Liver (tissue), 8 donors: ENCODE measurements at regions not wholly inside any gene's neighbourhood (a gene's known extent, or its start where the extent isn't known, plus 50 kb on each side); places are given as distances from the start of the nearest gene placed in this dataset.

ENCODE experiments used
- DNase-seq: peaks from one replicate; pipeline ENCODE4 v3.0.0-alpha.2; 2017; ENCODE audit warnings: low spot score
- H3K27ac ChIP-seq, 2 donors: one replicate each; pipeline ENCODE4 v1.7.0; 2013; ENCODE audit warnings: inconsistent platforms in 2 of 2, low read length in 2 of 2, control low read depth in 1 of 2, low read depth in 1 of 2, mild to moderate bottlenecking in 1 of 2
- H3K27me3 ChIP-seq, 4 donors: one replicate each; pipeline versions ENCODE4 v1.6.1 to v1.7.0; 2013; ENCODE audit warnings: low read length in 3 of 4, inconsistent platforms in 1 of 4, mild to moderate bottlenecking in 1 of 4, moderate library complexity in 1 of 4; ENCODE audit not compliant: control insufficient read depth in 4 of 4, insufficient read depth in 4 of 4
- H3K36me3 ChIP-seq, 4 donors: one replicate each; pipeline versions ENCODE4 v1.6.1 to v1.7.0; 2013; ENCODE audit warnings: low read length in 3 of 4, mild to moderate bottlenecking in 3 of 4, low read depth in 1 of 4, moderate library complexity in 1 of 4; ENCODE audit not compliant: control insufficient read depth in 4 of 4, insufficient read depth in 3 of 4
- H3K4me1 ChIP-seq, 4 donors: one replicate each; pipeline versions ENCODE4 v1.6.1 to v1.7.0; 2013; ENCODE audit warnings: low read length in 3 of 4, mild to moderate bottlenecking in 3 of 4, moderate library complexity in 1 of 4; ENCODE audit not compliant: control insufficient read depth in 4 of 4, insufficient read depth in 4 of 4
- H3K4me3 ChIP-seq, 3 donors: one replicate each; pipeline versions ENCODE4 v1.6.1 to v1.7.0; 2013; ENCODE audit warnings: low read length in 3 of 3, control low read depth in 1 of 3, low read depth in 1 of 3, mild to moderate bottlenecking in 1 of 3
- H3K9ac ChIP-seq, 2 donors: one replicate each; pipeline ENCODE4 v1.7.0; 2013; ENCODE audit warnings: low read length in 2 of 2, mild to moderate bottlenecking in 2 of 2, moderate library complexity in 2 of 2, control low read depth in 1 of 2, low read depth in 1 of 2
- H3K9me3 ChIP-seq, 4 donors: one replicate each; pipeline versions ENCODE4 v1.6.1 to v1.7.0; 2013; ENCODE audit warnings: low read length in 3 of 4; ENCODE audit not compliant: control insufficient read depth in 4 of 4
- EGR1 ChIP-seq, 2 donors: IDR thresholded peaks; 2 replicates each; pipeline ENCODE4 v1.6.1; 2016 to 2018; ENCODE audit warnings: antibody characterized with exemption in 2 of 2, low read depth in 2 of 2
- FOXA1 ChIP-seq: IDR thresholded peaks from 2 replicates; pipeline ENCODE4 v1.6.1; 2016; ENCODE audit warnings: antibody characterized with exemption
- FOXA2 ChIP-seq: IDR thresholded peaks from 2 replicates; pipeline ENCODE4 v1.6.1; 2016; ENCODE audit warnings: antibody characterized with exemption
- GABPA ChIP-seq, 2 donors: IDR thresholded peaks in 1 of 2; conservative IDR thresholded peaks in 1 of 2; 2 replicates each; pipeline ENCODE4 v1.6.1; 2016; ENCODE audit warnings: antibody characterized with exemption in 2 of 2, mild to moderate bottlenecking in 1 of 2, moderate library complexity in 1 of 2
- HNF4G ChIP-seq: IDR thresholded peaks from 2 replicates; pipeline ENCODE4 v1.6.1; 2016; ENCODE audit warnings: antibody characterized with exemption
- NR2F2 ChIP-seq: IDR thresholded peaks from 2 replicates; pipeline ENCODE4 v1.6.1; 2016; ENCODE audit warnings: antibody characterized with exemption
- RAD21 ChIP-seq, 2 donors: IDR thresholded peaks; 2 replicates each; pipeline ENCODE4 v1.6.1; 2016; ENCODE audit warnings: antibody characterized with exemption in 2 of 2, mild to moderate bottlenecking in 2 of 2
- TAF1 ChIP-seq: conservative IDR thresholded peaks from 2 replicates; pipeline ENCODE4 v1.6.1; 2016; ENCODE audit warnings: antibody characterized with exemption, mild to moderate bottlenecking
- YY1 ChIP-seq: IDR thresholded peaks from 2 replicates; pipeline ENCODE4 v1.6.1; 2016; ENCODE audit warnings: antibody characterized with exemption, mild to moderate bottlenecking
- WGBS: extraction: QIAGEN DNeasy Blood & Tissue Kit; methylation state at CpG from one replicate; pipeline ENCODE4 v1.1.7; 2013; 5-methylcytosine and 5-hydroxymethylcytosine counted together
- TF ChIP-seq, protein P1 (sequence below): IDR thresholded peaks from 2 replicates; pipeline ENCODE4 v1.6.1; 2016; ENCODE audit warnings: antibody characterized with exemption, mild to moderate bottlenecking
- TF ChIP-seq, protein P2 (sequence below): IDR thresholded peaks from 2 replicates; pipeline ENCODE4 v1.6.1; 2016; ENCODE audit warnings: antibody characterized with exemption
- TF ChIP-seq, protein P3 (sequence below): IDR thresholded peaks from 2 replicates; pipeline ENCODE4 v1.6.1; 2016; ENCODE audit warnings: antibody characterized with exemption
- TF ChIP-seq, protein P4 (sequence below): fragments of 150-350 bp; IDR thresholded peaks from 2 replicates; pipeline ENCODE4 v1.5.1; 2017; ENCODE audit warnings: improper control_type of control experiment, low read depth, low read length; ENCODE audit not compliant: missing input control
- donor health status: healthy.
- donor health status: healthy.
- donor health status: healthy.
- donor health status: healthy.
- donor health status: healthy.

DNA sequence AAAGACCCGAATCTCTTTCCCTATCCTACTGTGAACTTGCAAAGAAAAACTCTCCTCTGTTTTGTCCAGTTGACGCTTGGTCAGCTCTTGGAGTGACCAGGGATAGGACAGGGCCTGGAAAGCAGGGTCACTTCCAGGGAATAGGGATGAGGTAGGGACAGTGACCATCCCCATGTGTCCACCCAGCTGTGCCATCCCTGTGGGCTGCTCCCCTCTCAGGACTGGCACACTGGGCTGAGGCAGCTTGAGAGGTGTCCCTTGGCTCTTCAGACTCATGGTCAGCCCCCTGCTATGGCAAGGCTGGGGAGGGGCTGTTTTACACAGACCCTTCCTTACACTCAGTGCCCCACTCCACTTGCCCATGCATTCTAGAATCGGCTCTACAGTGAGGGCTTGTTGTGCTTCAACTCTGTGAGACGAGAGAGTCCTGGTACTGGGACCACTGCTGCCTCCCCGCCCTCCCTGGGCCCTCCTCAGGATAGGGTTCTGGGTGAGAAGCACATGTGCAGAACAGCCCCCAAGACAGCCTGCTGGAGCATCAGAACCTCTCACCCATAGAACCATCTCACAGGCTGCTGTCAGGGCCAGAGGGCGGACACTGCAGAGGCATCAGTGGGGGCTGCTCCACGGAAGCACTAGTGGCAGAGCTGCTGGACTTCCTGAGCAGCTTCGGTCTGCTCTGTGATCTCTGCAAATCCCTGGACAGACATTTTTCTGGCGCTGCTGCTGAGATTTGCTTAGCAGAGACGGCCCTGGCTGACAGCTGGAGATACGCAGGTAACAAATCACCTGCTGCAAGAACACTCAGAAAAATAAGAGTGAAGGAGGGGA lies 202.8 kb upstream of the CXCL12 start:
- Histone ChIP-seq H3K36me3 (no peaks in the 10 kb centered on the region), H3K9ac (no peak overlapping the region), H3K4me1 (no peaks in the 10 kb centered on the region), H3K9me3 (no peaks in the 10 kb centered on the region), H3K4me3 (no peak overlapping the region), H3K27ac (no peak overlapping the region), H3K27me3 (no peaks in the 10 kb centered on the region)
- WGBS: 74% methylated on average over 11 of the region's 11 CpGs
- DNase-seq: no peak
- TF ChIP-seq, protein P1, sequence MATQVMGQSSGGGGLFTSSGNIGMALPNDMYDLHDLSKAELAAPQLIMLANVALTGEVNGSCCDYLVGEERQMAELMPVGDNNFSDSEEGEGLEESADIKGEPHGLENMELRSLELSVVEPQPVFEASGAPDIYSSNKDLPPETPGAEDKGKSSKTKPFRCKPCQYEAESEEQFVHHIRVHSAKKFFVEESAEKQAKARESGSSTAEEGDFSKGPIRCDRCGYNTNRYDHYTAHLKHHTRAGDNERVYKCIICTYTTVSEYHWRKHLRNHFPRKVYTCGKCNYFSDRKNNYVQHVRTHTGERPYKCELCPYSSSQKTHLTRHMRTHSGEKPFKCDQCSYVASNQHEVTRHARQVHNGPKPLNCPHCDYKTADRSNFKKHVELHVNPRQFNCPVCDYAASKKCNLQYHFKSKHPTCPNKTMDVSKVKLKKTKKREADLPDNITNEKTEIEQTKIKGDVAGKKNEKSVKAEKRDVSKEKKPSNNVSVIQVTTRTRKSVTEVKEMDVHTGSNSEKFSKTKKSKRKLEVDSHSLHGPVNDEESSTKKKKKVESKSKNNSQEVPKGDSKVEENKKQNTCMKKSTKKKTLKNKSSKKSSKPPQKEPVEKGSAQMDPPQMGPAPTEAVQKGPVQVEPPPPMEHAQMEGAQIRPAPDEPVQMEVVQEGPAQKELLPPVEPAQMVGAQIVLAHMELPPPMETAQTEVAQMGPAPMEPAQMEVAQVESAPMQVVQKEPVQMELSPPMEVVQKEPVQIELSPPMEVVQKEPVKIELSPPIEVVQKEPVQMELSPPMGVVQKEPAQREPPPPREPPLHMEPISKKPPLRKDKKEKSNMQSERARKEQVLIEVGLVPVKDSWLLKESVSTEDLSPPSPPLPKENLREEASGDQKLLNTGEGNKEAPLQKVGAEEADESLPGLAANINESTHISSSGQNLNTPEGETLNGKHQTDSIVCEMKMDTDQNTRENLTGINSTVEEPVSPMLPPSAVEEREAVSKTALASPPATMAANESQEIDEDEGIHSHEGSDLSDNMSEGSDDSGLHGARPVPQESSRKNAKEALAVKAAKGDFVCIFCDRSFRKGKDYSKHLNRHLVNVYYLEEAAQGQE: no peak
- TF ChIP-seq FOXA2 (no peak), NR2F2 (no peak), HNF4G (no peak), EGR1 (IDR thresholded peaks at IDR 0.05; ENCODE audit: low read depth in 2 of 2) (no peak), GABPA (IDR thresholded peaks at IDR 0.05 in 1 of 2, conservative IDR thresholded peaks at IDR 0.05 in 1 of 2) (no peak), TAF1 (no peak), YY1 (no peak)
- TF ChIP-seq, protein P2, sequence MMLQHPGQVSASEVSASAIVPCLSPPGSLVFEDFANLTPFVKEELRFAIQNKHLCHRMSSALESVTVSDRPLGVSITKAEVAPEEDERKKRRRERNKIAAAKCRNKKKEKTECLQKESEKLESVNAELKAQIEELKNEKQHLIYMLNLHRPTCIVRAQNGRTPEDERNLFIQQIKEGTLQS: no peak

DNA sequence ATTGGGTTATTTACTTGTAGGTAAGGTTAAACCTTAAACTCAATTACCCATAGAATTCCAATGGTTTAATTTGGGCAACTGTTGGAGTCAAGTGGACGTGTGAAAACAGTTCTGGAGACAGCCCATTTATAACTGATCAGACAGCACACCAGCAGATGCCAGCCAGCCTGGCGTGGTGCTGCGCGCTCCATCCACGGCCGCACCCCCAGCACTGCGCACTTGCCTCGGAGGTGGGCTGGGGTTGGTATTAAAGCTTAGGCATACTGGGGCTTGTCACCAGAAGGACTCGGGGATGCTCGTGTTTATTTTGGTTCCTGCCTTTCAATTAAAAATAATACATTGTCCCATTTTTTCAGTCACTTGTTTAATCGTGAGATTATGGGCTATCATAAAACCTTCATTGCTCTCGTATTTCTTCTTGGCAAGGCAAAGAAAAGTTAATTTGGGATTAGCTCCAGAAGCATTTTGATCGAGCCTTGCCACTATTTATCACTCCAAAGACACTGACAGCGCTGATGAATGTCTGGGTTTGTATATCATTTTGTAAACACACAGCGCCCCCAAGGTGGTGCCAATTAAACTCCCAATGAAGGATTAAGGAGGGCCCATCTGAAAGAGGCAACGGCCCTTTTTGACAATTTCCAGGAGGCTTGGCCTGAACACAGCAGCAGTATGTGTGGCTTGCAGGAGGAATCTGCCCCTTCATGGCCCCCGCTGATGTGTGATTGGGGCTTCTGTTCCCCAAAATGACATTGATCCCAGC lies 204.5 kb upstream of the CXCL12 start:
- Histone ChIP-seq H3K27me3 (no peaks in the 10 kb centered on the region), H3K9ac (no peak overlapping the region), H3K27ac (no peak overlapping the region), H3K9me3 (no peaks in the 10 kb centered on the region), H3K36me3 (no peaks in the 10 kb centered on the region), H3K4me3 (no peak overlapping the region), H3K4me1 (no peaks in the 10 kb centered on the region)
- DNase-seq: no peak
- whole genome bisulfite sequencing: 72% methylated on average over 17 of the region's 17 CpGs
- TF ChIP-seq, protein P3, sequence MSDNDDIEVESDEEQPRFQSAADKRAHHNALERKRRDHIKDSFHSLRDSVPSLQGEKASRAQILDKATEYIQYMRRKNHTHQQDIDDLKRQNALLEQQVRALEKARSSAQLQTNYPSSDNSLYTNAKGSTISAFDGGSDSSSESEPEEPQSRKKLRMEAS: no peak
- no peak for TF ChIP-seq RAD21 (IDR thresholded peaks at IDR 0.05)
- TF ChIP-seq, protein P4, sequence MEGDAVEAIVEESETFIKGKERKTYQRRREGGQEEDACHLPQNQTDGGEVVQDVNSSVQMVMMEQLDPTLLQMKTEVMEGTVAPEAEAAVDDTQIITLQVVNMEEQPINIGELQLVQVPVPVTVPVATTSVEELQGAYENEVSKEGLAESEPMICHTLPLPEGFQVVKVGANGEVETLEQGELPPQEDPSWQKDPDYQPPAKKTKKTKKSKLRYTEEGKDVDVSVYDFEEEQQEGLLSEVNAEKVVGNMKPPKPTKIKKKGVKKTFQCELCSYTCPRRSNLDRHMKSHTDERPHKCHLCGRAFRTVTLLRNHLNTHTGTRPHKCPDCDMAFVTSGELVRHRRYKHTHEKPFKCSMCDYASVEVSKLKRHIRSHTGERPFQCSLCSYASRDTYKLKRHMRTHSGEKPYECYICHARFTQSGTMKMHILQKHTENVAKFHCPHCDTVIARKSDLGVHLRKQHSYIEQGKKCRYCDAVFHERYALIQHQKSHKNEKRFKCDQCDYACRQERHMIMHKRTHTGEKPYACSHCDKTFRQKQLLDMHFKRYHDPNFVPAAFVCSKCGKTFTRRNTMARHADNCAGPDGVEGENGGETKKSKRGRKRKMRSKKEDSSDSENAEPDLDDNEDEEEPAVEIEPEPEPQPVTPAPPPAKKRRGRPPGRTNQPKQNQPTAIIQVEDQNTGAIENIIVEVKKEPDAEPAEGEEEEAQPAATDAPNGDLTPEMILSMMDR: no peak
- TF ChIP-seq FOXA1: no peak
- no peak for TF ChIP-seq FOXA2
